ENCODE measurements at regions not wholly inside any gene's neighbourhood (a gene's known extent, or its start where the extent isn't known, plus 50 kb on each side); places are given as distances from the start of the nearest gene placed in this dataset.

DNA sequence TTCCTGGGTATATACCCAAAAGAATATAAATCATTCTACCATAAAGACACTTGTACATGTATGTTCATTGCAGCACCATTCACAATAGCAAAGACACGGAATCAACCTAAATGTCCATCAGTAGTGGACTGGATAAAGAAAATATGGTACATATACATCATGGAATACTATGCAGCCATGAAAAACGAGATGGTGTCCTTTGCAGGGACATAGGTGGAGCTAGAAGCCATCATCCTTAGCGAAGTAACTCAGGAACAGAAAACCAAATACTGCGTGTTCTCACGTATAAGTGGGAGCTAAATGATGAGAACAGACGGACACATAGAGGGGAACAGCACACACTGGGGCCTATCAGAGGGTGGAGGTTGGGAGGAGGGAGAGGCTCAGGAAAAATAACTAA lies 183.7 kb upstream of the CELF2 start:
- TF ChIP-seq, protein P1, sequence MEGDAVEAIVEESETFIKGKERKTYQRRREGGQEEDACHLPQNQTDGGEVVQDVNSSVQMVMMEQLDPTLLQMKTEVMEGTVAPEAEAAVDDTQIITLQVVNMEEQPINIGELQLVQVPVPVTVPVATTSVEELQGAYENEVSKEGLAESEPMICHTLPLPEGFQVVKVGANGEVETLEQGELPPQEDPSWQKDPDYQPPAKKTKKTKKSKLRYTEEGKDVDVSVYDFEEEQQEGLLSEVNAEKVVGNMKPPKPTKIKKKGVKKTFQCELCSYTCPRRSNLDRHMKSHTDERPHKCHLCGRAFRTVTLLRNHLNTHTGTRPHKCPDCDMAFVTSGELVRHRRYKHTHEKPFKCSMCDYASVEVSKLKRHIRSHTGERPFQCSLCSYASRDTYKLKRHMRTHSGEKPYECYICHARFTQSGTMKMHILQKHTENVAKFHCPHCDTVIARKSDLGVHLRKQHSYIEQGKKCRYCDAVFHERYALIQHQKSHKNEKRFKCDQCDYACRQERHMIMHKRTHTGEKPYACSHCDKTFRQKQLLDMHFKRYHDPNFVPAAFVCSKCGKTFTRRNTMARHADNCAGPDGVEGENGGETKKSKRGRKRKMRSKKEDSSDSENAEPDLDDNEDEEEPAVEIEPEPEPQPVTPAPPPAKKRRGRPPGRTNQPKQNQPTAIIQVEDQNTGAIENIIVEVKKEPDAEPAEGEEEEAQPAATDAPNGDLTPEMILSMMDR (IDR thresholded peaks at IDR 0.05; ENCODE audit: insufficient read depth, low read length, poor library complexity, severe bottlenecking), result no peak
- TF ChIP-seq EZH2phosphoT487 (conservative IDR thresholded peaks at IDR 0.05; ENCODE audit: low read length), result no peak
